Smooth muscle cell (in vitro differentiated cells): ENCODE measurements at regions not wholly inside any gene's neighbourhood (a gene's known extent, or its start where the extent isn't known, plus 50 kb on each side); places are given as distances from the start of the nearest gene placed in this dataset.

Experiments
- DNase-seq: peaks from one replicate; lab custom pipeline; 2025; ENCODE audit not compliant: unreplicated experiment; lab: John Stamatoyannopoulos, UW
- H2AFZ ChIP-seq: fragments of 200-600 bp; sonication (generic); 2 replicates; pipeline ENCODE4 v1.6.0; 2016; ENCODE audit warnings: antibody characterized with exemption, low read depth, mild to moderate bottlenecking
- H3F3A ChIP-seq: fragments of 200-600 bp; sonication (generic); 2 replicates; pipeline ENCODE4 v1.6.0; 2017; ENCODE audit warnings: antibody characterized with exemption, low read depth
- H3K27ac ChIP-seq: fragments of 200-600 bp; sonication (generic); 2 replicates; pipeline ENCODE4 v1.5.1; 2016; ENCODE audit warnings: low read depth, mild to moderate bottlenecking
- H3K27me3 ChIP-seq: fragments of 200-600 bp; sonication (generic); 2 replicates; pipeline ENCODE4 v1.6.1; 2016; ENCODE audit warnings: low read depth, mild to moderate bottlenecking
- H3K36me3 ChIP-seq: fragments of 200-600 bp; sonication (generic); 2 replicates; pipeline ENCODE4 v1.5.1; 2016; ENCODE audit warnings: low read depth
- H3K4me1 ChIP-seq: fragments of 200-600 bp; sonication (generic); 2 replicates; pipeline ENCODE4 v1.5.1; 2016; ENCODE audit warnings: low read depth
- H3K4me2 ChIP-seq: fragments of 200-600 bp; sonication (generic); 2 replicates; pipeline ENCODE4 v1.6.0; 2016; ENCODE audit warnings: mild to moderate bottlenecking
- H3K4me3 ChIP-seq: fragments of 200-600 bp; sonication (generic); 2 replicates; pipeline ENCODE4 v1.5.1; 2016; ENCODE audit warnings: mild to moderate bottlenecking
- H3K79me2 ChIP-seq: fragments of 200-600 bp; sonication (generic); 2 replicates; pipeline ENCODE4 v1.6.0; 2016; ENCODE audit warnings: low read depth, mild to moderate bottlenecking
- H3K9ac ChIP-seq: fragments of 200-600 bp; sonication (generic); 2 replicates; pipeline ENCODE4 v1.6.0; 2016; ENCODE audit warnings: low read depth
- H3K9me3 ChIP-seq: fragments of 200-600 bp; sonication (generic); replicated peaks from 2 replicates; pipeline ENCODE4 v1.5.1; 2016; ENCODE audit warnings: low read depth
- H4K20me1 ChIP-seq: fragments of 200-600 bp; sonication (generic); 2 replicates; pipeline ENCODE4 v1.6.0; 2016; ENCODE audit warnings: low read depth
- WGBS: methylation state at CpG from one replicate; pipeline ENCODE4 v1.1.7; 2016; ENCODE audit warnings: low lambda C conversion rate; 5-methylcytosine and 5-hydroxymethylcytosine counted together
- TF ChIP-seq, protein P1 (sequence below): fragments of 200-600 bp; sonication (generic); IDR thresholded peaks from 2 replicates; pipeline ENCODE4 v1.5.1; 2017; ENCODE audit warnings: borderline replicate concordance, mild to moderate bottlenecking, antibody characterized with exemption; ENCODE audit not compliant: insufficient read depth, poor library complexity, severe bottlenecking

DNA sequence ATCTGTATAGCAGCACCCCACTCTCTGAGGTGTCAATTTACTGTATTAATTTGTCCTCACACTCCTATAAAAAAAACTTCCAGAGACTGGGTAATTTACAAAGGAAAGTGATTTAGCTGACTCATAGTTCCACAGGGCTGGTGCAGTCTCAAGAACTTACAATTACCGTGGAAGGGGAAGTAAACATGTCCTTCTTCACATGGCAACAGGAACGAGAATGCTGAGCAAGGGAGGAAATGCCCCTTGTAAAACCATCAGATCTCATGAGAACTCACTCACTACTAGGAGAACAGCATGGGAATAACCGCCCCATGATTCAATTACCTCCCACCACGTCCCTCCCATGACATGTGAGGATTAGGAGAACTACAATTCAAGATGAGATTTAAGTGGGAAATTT lies 602.6 kb downstream of the MTRR start:
- no peaks in the 10 kb centered on the region for H4K20me1 ChIP-seq
- no peak overlapping the region for H3K9ac ChIP-seq
- WGBS = 88% methylated on average over 4 of the region's 4 CpGs
- no peak overlapping the region for H3K4me2 ChIP-seq
- H3K79me2 ChIP-seq = no peaks in the 10 kb centered on the region
- no peak overlapping the region for H3K27ac ChIP-seq
- DNase-seq = no peak
- no peaks in the 10 kb centered on the region for H3K9me3 ChIP-seq
- H3K36me3 ChIP-seq = no peaks in the 10 kb centered on the region
- no peaks in the 10 kb centered on the region for H3K4me1 ChIP-seq
- TF ChIP-seq, protein P1, sequence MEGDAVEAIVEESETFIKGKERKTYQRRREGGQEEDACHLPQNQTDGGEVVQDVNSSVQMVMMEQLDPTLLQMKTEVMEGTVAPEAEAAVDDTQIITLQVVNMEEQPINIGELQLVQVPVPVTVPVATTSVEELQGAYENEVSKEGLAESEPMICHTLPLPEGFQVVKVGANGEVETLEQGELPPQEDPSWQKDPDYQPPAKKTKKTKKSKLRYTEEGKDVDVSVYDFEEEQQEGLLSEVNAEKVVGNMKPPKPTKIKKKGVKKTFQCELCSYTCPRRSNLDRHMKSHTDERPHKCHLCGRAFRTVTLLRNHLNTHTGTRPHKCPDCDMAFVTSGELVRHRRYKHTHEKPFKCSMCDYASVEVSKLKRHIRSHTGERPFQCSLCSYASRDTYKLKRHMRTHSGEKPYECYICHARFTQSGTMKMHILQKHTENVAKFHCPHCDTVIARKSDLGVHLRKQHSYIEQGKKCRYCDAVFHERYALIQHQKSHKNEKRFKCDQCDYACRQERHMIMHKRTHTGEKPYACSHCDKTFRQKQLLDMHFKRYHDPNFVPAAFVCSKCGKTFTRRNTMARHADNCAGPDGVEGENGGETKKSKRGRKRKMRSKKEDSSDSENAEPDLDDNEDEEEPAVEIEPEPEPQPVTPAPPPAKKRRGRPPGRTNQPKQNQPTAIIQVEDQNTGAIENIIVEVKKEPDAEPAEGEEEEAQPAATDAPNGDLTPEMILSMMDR = no peak
- no peaks in the 10 kb centered on the region for H3F3A ChIP-seq
- no peak overlapping the region for H3K4me3 ChIP-seq
- no peaks in the 10 kb centered on the region for H3K27me3 ChIP-seq
- H2AFZ ChIP-seq = no peak overlapping the region

DNA sequence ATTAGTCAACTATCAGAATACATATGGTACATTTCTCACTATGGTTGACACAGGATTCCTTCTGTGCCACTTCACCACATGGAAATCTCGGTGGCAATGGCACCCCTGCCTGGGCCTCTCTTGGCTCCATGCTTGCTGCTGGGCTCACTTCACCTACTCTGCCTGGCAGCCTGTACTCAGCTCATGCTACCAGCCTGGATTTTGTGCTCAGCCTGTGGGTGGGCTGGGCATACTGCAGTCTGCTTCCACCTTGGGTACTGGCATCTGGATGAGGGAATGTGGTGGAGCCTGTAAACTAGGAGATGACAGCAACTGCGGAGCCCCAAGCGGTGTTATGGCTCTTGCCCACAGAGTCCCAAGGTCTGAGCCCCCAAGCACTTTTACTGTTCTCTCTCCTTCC lies 604.1 kb downstream of the MTRR start:
- Histone ChIP-seq H3K4me1 (no peaks in the 10 kb centered on the region), H3K4me3 (no peak overlapping the region), H2AFZ (no peak overlapping the region), H3F3A (no peaks in the 10 kb centered on the region), H3K27ac (no peak overlapping the region), H3K36me3 (no peaks in the 10 kb centered on the region), H3K27me3 (no peaks in the 10 kb centered on the region), H4K20me1 (no peaks in the 10 kb centered on the region), H3K9me3 (no peaks in the 10 kb centered on the region), H3K9ac (no peak overlapping the region), H3K79me2 (no peaks in the 10 kb centered on the region), H3K4me2 (no peak overlapping the region)
- WGBS = 90% methylated on average over 3 of the region's 3 CpGs
- TF ChIP-seq, protein P1 = no peak
- no peak for DNase-seq

DNA sequence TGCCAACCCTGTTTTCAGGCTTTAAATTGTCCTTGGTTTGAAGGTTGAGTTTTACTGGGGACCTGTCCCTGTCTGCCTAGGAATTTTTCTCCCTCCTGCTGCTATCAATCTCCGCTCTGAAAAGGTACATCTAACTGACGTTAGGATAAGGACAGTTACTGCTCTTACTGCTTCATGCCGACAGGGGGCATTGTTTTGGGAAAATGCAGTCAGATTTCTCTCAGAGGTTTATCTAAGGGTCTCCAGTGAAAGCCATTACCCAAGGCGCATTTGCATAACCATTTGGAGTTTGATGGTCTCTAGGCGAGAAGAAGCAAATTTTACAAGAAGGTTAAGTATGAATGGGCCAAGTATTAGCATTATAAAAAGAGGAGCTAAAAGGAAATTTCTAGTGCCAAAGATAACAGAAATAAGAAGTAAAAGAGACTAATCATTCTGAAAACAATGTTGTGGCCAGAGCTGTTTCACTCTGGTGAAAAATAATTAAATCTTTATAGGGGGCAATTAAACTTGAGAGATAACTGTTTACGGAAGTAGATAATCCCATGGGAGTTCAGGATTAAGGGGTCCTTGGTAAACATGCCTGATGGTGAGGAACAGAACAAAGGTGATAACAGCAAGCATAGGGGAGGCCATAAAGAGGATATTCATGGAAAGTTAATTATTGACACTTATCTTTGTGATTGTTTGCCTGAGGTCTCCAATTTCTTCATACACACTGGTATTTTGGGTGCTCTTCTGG lies 605.0 kb downstream of the MTRR start:
- WGBS = 57% methylated on average over 6 of the region's 6 CpGs
- Histone ChIP-seq H4K20me1 (no peaks in the 10 kb centered on the region), H3K4me3 (no peak overlapping the region), H3K27me3 (no peaks in the 10 kb centered on the region), H3K4me1 (no peaks in the 10 kb centered on the region), H2AFZ (no peak overlapping the region), H3K4me2 (no peak overlapping the region), H3K9ac (no peak overlapping the region), H3F3A (no peaks in the 10 kb centered on the region), H3K27ac (no peak overlapping the region), H3K36me3 (no peaks in the 10 kb centered on the region), H3K9me3 (no peaks in the 10 kb centered on the region), H3K79me2 (no peaks in the 10 kb centered on the region)
- TF ChIP-seq, protein P1 = peak; percentile 10
- no peak for DNase-seq

DNA sequence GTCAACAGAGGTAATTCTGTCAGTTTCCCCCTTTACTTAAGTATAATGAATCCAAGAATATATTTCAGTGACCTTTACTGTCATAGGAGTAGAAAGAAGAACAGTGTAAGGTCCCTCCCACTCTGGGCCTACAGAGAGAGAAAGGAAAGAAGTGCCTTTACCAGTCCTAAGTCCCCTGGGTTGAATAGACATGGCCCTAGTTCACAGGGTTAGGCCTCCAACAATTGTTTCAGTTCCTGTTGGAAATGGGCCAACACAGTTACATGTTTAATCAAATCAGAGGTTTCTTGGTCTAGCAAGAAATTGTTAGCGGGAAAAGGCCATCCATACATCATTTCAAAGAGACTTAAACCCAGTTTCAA lies 605.6 kb downstream of the MTRR start:
- WGBS = 26% methylated on average over 1 of the region's 1 CpG
- TF ChIP-seq, protein P1 = no peak

More for the DNA sequence above, 605.6 kb downstream of the MTRR start:
- no peak overlapping the region for H2AFZ ChIP-seq
- no peak for DNase-seq
- no peaks in the 10 kb centered on the region for H3K9me3 ChIP-seq
- no peak overlapping the region for H3K4me3 ChIP-seq
- H3K4me2 ChIP-seq = no peak overlapping the region
- H4K20me1 ChIP-seq = no peaks in the 10 kb centered on the region
- H3K79me2 ChIP-seq = no peaks in the 10 kb centered on the region
- H3K4me1 ChIP-seq = no peaks in the 10 kb centered on the region
- H3K27ac ChIP-seq = no peak overlapping the region
- no peak overlapping the region for H3K9ac ChIP-seq
- no peaks in the 10 kb centered on the region for H3K36me3 ChIP-seq
- no peaks in the 10 kb centered on the region for H3K27me3 ChIP-seq
- no peaks in the 10 kb centered on the region for H3F3A ChIP-seq
